ENCODE measurements at regions not wholly inside any gene's neighbourhood (a gene's known extent, or its start where the extent isn't known, plus 50 kb on each side); places are given as distances from the start of the nearest gene placed in this dataset.
A peak's percentile ranks its signal among the peaks of the same experiment; 100 is the strongest.

- intact Hi-C loops (cut with DNase I): no loop called here
- DNase-seq (no peak), FAIRE-seq (no peak)
- Histone ChIP-seq H3K9ac (ENCODE audit: low read length in 3 of 3) (no peak overlapping the region), H3K27me3 (ENCODE audit: control insufficient read depth, insufficient read depth, low read length) (no peaks in the 10 kb centered on the region), H3K9me3 (ENCODE audit: control insufficient read depth in 2 of 3, insufficient read depth in 1 of 3, low read length in 3 of 3) (no peaks in the 10 kb centered on the region), H3K27ac (ENCODE audit: low read depth in 2 of 2, low read length in 2 of 2) (no peak overlapping the region), H3K36me3 (ENCODE audit: control insufficient read depth in 2 of 3, insufficient read depth in 3 of 3, low read length in 3 of 3) (no peaks in the 10 kb centered on the region), H3K4me1 (ENCODE audit: control insufficient read depth in 2 of 3, insufficient read depth in 2 of 3, low read depth in 1 of 3, low read length in 3 of 3) (peaks cover 0 to 6% (median 2%) of the 10 kb centered on the region in 3 donors), H3K4me3 (ENCODE audit: low read length in 3 of 3) (no peak overlapping the region)
- TF ChIP-seq, protein P1, sequence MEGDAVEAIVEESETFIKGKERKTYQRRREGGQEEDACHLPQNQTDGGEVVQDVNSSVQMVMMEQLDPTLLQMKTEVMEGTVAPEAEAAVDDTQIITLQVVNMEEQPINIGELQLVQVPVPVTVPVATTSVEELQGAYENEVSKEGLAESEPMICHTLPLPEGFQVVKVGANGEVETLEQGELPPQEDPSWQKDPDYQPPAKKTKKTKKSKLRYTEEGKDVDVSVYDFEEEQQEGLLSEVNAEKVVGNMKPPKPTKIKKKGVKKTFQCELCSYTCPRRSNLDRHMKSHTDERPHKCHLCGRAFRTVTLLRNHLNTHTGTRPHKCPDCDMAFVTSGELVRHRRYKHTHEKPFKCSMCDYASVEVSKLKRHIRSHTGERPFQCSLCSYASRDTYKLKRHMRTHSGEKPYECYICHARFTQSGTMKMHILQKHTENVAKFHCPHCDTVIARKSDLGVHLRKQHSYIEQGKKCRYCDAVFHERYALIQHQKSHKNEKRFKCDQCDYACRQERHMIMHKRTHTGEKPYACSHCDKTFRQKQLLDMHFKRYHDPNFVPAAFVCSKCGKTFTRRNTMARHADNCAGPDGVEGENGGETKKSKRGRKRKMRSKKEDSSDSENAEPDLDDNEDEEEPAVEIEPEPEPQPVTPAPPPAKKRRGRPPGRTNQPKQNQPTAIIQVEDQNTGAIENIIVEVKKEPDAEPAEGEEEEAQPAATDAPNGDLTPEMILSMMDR (IDR thresholded peaks at IDR 0.05; ENCODE audit: borderline replicate concordance, extremely low read depth, insufficient read depth): no peak
Measured at GRCh38 chr3:187978433-187979011, 175.4 kb upstream of the LPP start.

- TF ChIP-seq, protein P1 (IDR thresholded peaks at IDR 0.05; ENCODE audit: borderline replicate concordance, extremely low read depth, insufficient read depth): no peak
- no peaks in the 10 kb centered on the region for H3K27me3 ChIP-seq (ENCODE audit: control insufficient read depth, insufficient read depth, low read length)
- FAIRE-seq: no peak
Measured at GRCh38 chr3:187979564-187979963, 174.4 kb upstream of the LPP start.

GRCh38 chr3:187980861-187981260 lies 173.1 kb upstream of the LPP start:
- TF ChIP-seq, protein P1 (IDR thresholded peaks at IDR 0.05; ENCODE audit: borderline replicate concordance, extremely low read depth, insufficient read depth): no peak
- H3K27me3 ChIP-seq (ENCODE audit: control insufficient read depth, insufficient read depth, low read length): no peaks in the 10 kb centered on the region
- H3K4me1 ChIP-seq (ENCODE audit: control insufficient read depth in 2 of 3, insufficient read depth in 2 of 3, low read depth in 1 of 3, low read length in 3 of 3): peaks cover 0 to 5% (median 2%) of the 10 kb centered on the region in 3 donors
- FAIRE-seq (no peak), DNase-seq (no peak)
- no peak overlapping the region for H3K27ac ChIP-seq (ENCODE audit: low read depth in 2 of 2, low read length in 2 of 2)
- intact Hi-C loops (cut with DNase I): no loop called here
- no peak overlapping the region for H3K4me3 ChIP-seq (ENCODE audit: low read length in 3 of 3)
- H3K36me3 ChIP-seq (ENCODE audit: control insufficient read depth in 2 of 3, insufficient read depth in 3 of 3, low read length in 3 of 3): no peaks in the 10 kb centered on the region
- no peaks in the 10 kb centered on the region for H3K9me3 ChIP-seq (ENCODE audit: control insufficient read depth in 2 of 3, insufficient read depth in 1 of 3, low read length in 3 of 3)
- no peak overlapping the region for H3K9ac ChIP-seq (ENCODE audit: low read length in 3 of 3)

More at GRCh38 chr3:187979564-187979963, 174.4 kb upstream of the LPP start:
- intact Hi-C loops (cut with DNase I): no loop called here
- Histone ChIP-seq H3K4me1 (ENCODE audit: control insufficient read depth in 2 of 3, insufficient read depth in 2 of 3, low read depth in 1 of 3, low read length in 3 of 3) (peaks cover 0 to 6% (median 2%) of the 10 kb centered on the region in 3 donors), H3K9ac (ENCODE audit: low read length in 3 of 3) (no peak overlapping the region), H3K4me3 (ENCODE audit: low read length in 3 of 3) (no peak overlapping the region), H3K27ac (ENCODE audit: low read depth in 2 of 2, low read length in 2 of 2) (no peak overlapping the region), H3K9me3 (ENCODE audit: control insufficient read depth in 2 of 3, insufficient read depth in 1 of 3, low read length in 3 of 3) (no peaks in the 10 kb centered on the region), H3K36me3 (ENCODE audit: control insufficient read depth in 2 of 3, insufficient read depth in 3 of 3, low read length in 3 of 3) (no peaks in the 10 kb centered on the region)
- no peak for DNase-seq

- TF ChIP-seq, protein P1 (IDR thresholded peaks at IDR 0.05; ENCODE audit: borderline replicate concordance, extremely low read depth, insufficient read depth): no peak
- intact Hi-C loops (cut with DNase I): no loop called here
- DNase-seq (peak in 3 of 5 donors; percentile 46 to 72 (median 67)), FAIRE-seq (no peak)
- peaks cover 0 to 2% (median 0%) of the 10 kb centered on the region in 3 donors for H3K4me1 ChIP-seq (ENCODE audit: control insufficient read depth in 2 of 3, insufficient read depth in 2 of 3, low read depth in 1 of 3, low read length in 3 of 3)
- H3K36me3 ChIP-seq (ENCODE audit: control insufficient read depth in 2 of 3, insufficient read depth in 3 of 3, low read length in 3 of 3): no peaks in the 10 kb centered on the region
- H3K9me3 ChIP-seq (ENCODE audit: control insufficient read depth in 2 of 3, insufficient read depth in 1 of 3, low read length in 3 of 3): no peaks in the 10 kb centered on the region
- no peak overlapping the region for H3K27ac ChIP-seq (ENCODE audit: low read depth in 2 of 2, low read length in 2 of 2)
- H3K4me3 ChIP-seq (ENCODE audit: low read length in 3 of 3): no peak overlapping the region
- H3K9ac ChIP-seq (ENCODE audit: low read length in 3 of 3): no peak overlapping the region
- H3K27me3 ChIP-seq (ENCODE audit: control insufficient read depth, insufficient read depth, low read length): no peaks in the 10 kb centered on the region
Measured at GRCh38 chr3:187982142-187982541, 171.8 kb upstream of the LPP start.

Data from kidney (tissue), 13 donors.